Adrenal gland (tissue), 9 donors: ENCODE measurements at regions not wholly inside any gene's neighbourhood (a gene's known extent, or its start where the extent isn't known, plus 50 kb on each side); places are given as distances from the start of the nearest gene placed in this dataset.

Source experiments
- DNase-seq, 7 donors: peaks; one replicate each; pipeline ENCODE4 v3.0.0-alpha.2; 2019 to 2020
- H3K27ac ChIP-seq, 5 donors: fragments of 200-600 bp; sonication (generic) in 4 of 5; 1 replicate in 3 of 5; 2 replicates in 2 of 5; pipeline versions ENCODE4 v1.5.1 to v1.8.0; 2016 to 2020; ENCODE audit warnings: mild to moderate bottlenecking in 1 of 5
- H3K27me3 ChIP-seq: fragments of 200-600 bp; 2 replicates; pipeline ENCODE4 v1.8.0; 2021
- H3K36me3 ChIP-seq, 2 donors: fragments of 200-600 bp; replicated peaks in 1 of 2; 1 replicate in 1 of 2; 2 replicates in 1 of 2; pipeline versions ENCODE4 v1.5.1 to v1.8.0; 2018 to 2022
- H3K4me1 ChIP-seq, 2 donors: fragments of 200-600 bp; replicated peaks in 1 of 2; 1 replicate in 1 of 2; 2 replicates in 1 of 2; pipeline versions ENCODE4 v1.5.1 to v1.8.0; 2018 to 2021
- H3K4me3 ChIP-seq, 4 donors: fragments of 200-600 bp; sonication (generic) in 3 of 4; one replicate each; pipeline ENCODE4 v1.5.1; 2016 to 2018
- H3K9me3 ChIP-seq, 3 donors: fragments of 200-600 bp; sonication (generic) in 1 of 3; replicated peaks in 1 of 3; 1 replicate in 2 of 3; 2 replicates in 1 of 3; pipeline versions ENCODE4 v1.5.1 to v1.8.0; 2016 to 2021
- POLR2A ChIP-seq, 2 donors: fragments of 450-650 bp; IDR thresholded peaks; one replicate each; pipeline ENCODE4 v1.6.1; 2017; ENCODE audit warnings: antibody characterized with exemption in 2 of 2, mild to moderate bottlenecking in 2 of 2, moderate library complexity in 1 of 2
- WGBS, 4 donors: extraction: QIAGEN DNeasy Blood & Tissue Kit in 2 of 4; methylation state at CpG; one replicate each; pipeline versions ENCODE4 v1.1.5 to v1.1.7; 2013 to 2017; 5-methylcytosine and 5-hydroxymethylcytosine counted together
- intact Hi-C, 2 donors: fragments of 100-400 bp; cut with DNase I; formaldehyde crosslinking; loops; one replicate each; pipeline versions ENCODE4 v1.14.1 to v1.15.0; 2022 to 2023
- TF ChIP-seq, protein P1 (sequence below), 6 experiments: fragments of 450-650 bp in 4 of 6; fragments of 200-600 bp in 2 of 6; sonication (generic) in 1 of 6; IDR thresholded peaks; 1 replicate in 5 of 6; 2 replicates in 1 of 6; pipeline versions ENCODE4 v1.5.1 to v1.8.0; 2016 to 2021; ENCODE audit warnings: antibody characterized with exemption in 6 of 6, mild to moderate bottlenecking in 2 of 6, moderate library complexity in 1 of 6
- donor health status: healthy with polysubstance abuse.
- donor health status: Bipolar disorder and iron deficiency.
- donor health status: DM: yes; HTN: yes; CAD: no.
- donor health status: DM: no; HTN: no; CAD: no.
- donor health status: DM: no; HTN: no; CAD: no.

DNA sequence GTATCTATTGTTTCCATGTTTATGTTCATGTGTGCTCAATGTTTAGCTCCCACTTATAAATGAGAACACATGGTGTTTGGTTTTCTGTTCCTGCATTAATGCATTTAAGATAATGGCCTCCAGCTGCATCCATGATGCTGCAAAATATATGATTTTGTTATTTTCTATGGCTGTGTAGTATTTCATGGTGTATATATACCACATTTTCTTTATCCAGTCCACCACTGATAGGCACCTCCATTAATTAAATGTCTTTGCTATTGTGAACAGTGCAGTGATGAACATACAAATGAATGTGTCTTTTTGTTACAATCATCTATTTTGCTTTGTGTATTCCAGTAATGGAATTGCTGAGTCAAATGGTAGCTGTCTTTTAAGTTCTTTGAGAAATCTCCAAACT, 329.4 kb upstream of the MAGI2 start:
- Histone ChIP-seq H3K27ac (no peak overlapping the region), H3K4me3 (no peak overlapping the region), H3K36me3 (no peaks in the 10 kb centered on the region), H3K4me1 (no peaks in the 10 kb centered on the region), H3K9me3 (no peaks in the 10 kb centered on the region), H3K27me3 (no peaks in the 10 kb centered on the region)
- intact Hi-C loops: no loop called here
- no peak for TF ChIP-seq POLR2A (IDR thresholded peaks at IDR 0.05)
- TF ChIP-seq, protein P1, sequence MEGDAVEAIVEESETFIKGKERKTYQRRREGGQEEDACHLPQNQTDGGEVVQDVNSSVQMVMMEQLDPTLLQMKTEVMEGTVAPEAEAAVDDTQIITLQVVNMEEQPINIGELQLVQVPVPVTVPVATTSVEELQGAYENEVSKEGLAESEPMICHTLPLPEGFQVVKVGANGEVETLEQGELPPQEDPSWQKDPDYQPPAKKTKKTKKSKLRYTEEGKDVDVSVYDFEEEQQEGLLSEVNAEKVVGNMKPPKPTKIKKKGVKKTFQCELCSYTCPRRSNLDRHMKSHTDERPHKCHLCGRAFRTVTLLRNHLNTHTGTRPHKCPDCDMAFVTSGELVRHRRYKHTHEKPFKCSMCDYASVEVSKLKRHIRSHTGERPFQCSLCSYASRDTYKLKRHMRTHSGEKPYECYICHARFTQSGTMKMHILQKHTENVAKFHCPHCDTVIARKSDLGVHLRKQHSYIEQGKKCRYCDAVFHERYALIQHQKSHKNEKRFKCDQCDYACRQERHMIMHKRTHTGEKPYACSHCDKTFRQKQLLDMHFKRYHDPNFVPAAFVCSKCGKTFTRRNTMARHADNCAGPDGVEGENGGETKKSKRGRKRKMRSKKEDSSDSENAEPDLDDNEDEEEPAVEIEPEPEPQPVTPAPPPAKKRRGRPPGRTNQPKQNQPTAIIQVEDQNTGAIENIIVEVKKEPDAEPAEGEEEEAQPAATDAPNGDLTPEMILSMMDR (IDR thresholded peaks at IDR 0.05): no peak
- DNase-seq: no peak

DNA sequence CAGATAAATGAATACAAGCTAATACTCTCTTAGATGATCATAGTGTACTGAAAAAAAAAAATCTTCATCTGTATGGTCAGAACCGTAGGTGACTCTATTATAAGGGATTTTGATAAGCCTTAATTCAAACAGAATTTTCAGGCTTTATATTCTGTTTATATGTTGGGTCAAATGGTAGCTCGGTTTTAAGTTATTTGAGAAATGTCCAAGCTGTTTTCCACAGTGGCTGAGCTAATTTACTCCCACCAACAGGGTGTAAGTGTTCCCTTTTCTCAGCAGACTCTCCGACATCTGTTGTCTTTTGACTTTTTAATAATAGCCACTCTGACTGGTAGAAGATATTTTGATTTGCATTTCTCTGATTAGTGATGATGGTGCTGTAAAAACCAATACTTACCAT, 328.8 kb upstream of the MAGI2 start:
- H3K9me3 ChIP-seq: no peaks in the 10 kb centered on the region
- intact Hi-C loops: no loop called here
- no peaks in the 10 kb centered on the region for H3K36me3 ChIP-seq
- no peak for DNase-seq
- H3K4me3 ChIP-seq: no peak overlapping the region
- H3K27me3 ChIP-seq: no peaks in the 10 kb centered on the region
- H3K27ac ChIP-seq: no peak overlapping the region
- H3K4me1 ChIP-seq: no peaks in the 10 kb centered on the region
- TF ChIP-seq POLR2A (IDR thresholded peaks at IDR 0.05): no peak
- TF ChIP-seq, protein P1 (IDR thresholded peaks at IDR 0.05): no peak
- WGBS, 4 donors: 67 to 77% (median 72%) methylated on average over 3 of the region's 3 CpGs

DNA sequence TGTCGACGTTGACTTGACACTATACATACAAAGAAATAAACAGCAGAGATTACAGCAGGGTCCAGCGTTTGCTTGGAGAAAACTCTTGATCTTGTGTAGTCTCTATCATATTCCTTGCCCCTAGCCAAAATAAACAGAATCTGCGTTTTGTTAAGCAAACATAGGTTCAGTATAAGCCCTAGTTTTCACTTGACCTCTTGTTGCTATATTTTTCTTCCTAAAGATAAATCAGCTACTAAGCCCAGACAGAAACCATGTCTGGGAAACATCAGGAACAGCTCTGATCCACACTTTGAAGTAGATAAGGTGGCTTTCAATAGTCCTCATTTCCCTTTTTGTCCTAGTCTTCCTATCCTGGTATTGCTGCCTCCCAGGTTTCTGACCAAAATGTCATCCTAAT, 328.2 kb upstream of the MAGI2 start:
- Histone ChIP-seq H3K27me3 (no peaks in the 10 kb centered on the region), H3K9me3 (no peaks in the 10 kb centered on the region), H3K4me1 (no peaks in the 10 kb centered on the region), H3K27ac (no peak overlapping the region), H3K4me3 (no peak overlapping the region), H3K36me3 (no peaks in the 10 kb centered on the region)
- WGBS, 4 donors: 39 to 47% (median 45%) methylated on average over 4 of the region's 4 CpGs
- intact Hi-C loops: no loop called here
- DNase-seq: no peak
- TF ChIP-seq POLR2A (IDR thresholded peaks at IDR 0.05): no peak
- TF ChIP-seq, protein P1 (IDR thresholded peaks at IDR 0.05): no peak

DNA sequence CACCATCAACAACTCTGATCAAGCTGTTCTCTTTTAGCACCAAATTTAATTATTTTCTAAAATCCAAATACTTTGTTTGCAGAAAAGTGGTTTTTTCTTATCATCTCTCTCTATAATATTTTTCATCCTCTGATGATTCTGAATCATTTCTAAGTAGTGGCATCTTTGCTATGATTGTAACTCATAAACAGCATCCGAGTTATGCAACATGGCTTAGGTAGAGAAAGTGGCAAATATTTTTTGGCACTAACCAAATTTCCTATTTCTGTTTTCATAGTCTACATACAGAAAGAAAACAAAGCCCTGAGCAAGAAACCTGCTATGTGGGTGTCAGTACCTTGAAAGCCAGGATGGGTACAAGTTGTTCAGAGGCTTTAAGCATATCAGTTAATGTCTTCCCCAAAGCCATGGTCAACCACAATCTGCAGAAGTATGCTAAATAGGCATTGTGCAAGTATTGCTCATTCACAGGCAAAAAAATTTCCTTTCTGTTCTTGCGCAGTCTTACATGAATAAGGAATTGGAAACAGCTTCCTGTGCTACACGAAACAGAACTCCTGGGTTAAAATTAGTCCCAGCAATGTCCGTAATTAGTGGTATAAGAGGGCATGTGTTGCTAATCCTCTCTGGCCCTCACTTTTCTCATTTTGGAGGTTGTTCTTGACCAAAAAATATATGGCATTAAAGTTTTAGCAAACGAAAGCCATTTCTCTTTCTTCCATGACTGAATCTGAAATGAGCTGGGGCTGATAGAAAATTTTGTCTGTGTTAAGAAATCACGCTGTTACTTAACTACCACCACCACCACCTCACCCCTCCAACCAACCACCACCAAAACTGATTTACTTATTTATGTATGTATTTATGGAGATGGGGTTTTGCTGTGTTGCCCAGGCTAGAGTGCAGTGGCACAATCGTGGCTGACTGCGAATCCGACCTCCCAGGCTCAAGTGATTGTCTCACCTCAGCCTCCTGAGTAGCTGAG, 325.6 kb upstream of the MAGI2 start:
- no peak overlapping the region for H3K27ac ChIP-seq
- no peak overlapping the region for H3K4me3 ChIP-seq
- no peak for DNase-seq
- H3K36me3 ChIP-seq: no peaks in the 10 kb centered on the region
- H3K9me3 ChIP-seq: no peaks in the 10 kb centered on the region
- WGBS, 4 donors: 71 to 78% (median 73%) methylated on average over 9 of the region's 9 CpGs
- TF ChIP-seq, protein P1 (IDR thresholded peaks at IDR 0.05): no peak
- no peak for TF ChIP-seq POLR2A (IDR thresholded peaks at IDR 0.05)
- H3K4me1 ChIP-seq: no peaks in the 10 kb centered on the region
- H3K27me3 ChIP-seq: no peaks in the 10 kb centered on the region
- intact Hi-C loops: no loop called here
